ENCODE measurements at regions not wholly inside any gene's neighbourhood (a gene's known extent, or its start where the extent isn't known, plus 50 kb on each side); places are given as distances from the start of the nearest gene placed in this dataset.

- no peaks in the 10 kb centered on the region for H3K36me3 ChIP-seq (ENCODE audit: control insufficient read depth in 1 of 2, insufficient read depth in 2 of 2, low read length in 2 of 2)
- no peak overlapping the region for H3K4me2 ChIP-seq (ENCODE audit: low read length)
- DNase-seq (ENCODE audit: low read depth, low spot score) (no peak), ATAC-seq (no peak)
- intact Hi-C loops (cut with micrococcal nuclease), result no loop called here
- CTCF ChIA-PET, result no interaction called here
- RAD21 ChIA-PET (ENCODE audit: low non-redundant PET in 1 of 2, low total read pairs in 2 of 2, uncharacterized antibody in 2 of 2, unreplicated experiment in 2 of 2), result no interaction called here
- no peak overlapping the region for H3K9ac ChIP-seq (ENCODE audit: low read length)
- H3K4me1 ChIP-seq (ENCODE audit: control insufficient read depth in 1 of 2, insufficient read depth in 2 of 2, low read length in 2 of 2), result no peaks in the 10 kb centered on the region
- H3K27me3 ChIP-seq (ENCODE audit: insufficient read depth, low read length), result no peaks in the 10 kb centered on the region
- H3K79me2 ChIP-seq (ENCODE audit: insufficient read depth, low read length), result no peaks in the 10 kb centered on the region
- H2AFZ ChIP-seq (ENCODE audit: low read depth, low read length, poor library complexity, severe bottlenecking), result no peak overlapping the region
- POLR2A ChIA-PET, result no interaction called here
- H3K4me3 ChIP-seq (replicated peaks in 1 of 2; ENCODE audit: low read depth in 1 of 2, low read length in 2 of 2), result no peak overlapping the region
- peaks cover 0 to 6% of the 10 kb centered on the region in 2 experiments; a peak in 1 of 4 replicates for H3K9me3 ChIP-seq (ENCODE audit: control insufficient read depth in 1 of 2, insufficient read depth in 1 of 2, low read depth in 1 of 2, low read length in 2 of 2)
- H3K27ac ChIP-seq (ENCODE audit: low read depth, low read length), result no peak overlapping the region
- BruUV-seq (replicated peaks), result no TSS peak
- TF ChIP-seq EGR1 (IDR thresholded peaks at IDR 0.05; ENCODE audit: low read depth), result no peak
- no peaks in the 10 kb centered on the region for H4K20me1 ChIP-seq (ENCODE audit: insufficient read depth)
- no peaks in the 10 kb centered on the region for H3K9me2 ChIP-seq (ENCODE audit: insufficient read depth)
These were observed 497.6 kb downstream of the MEI4 start for GRCh38 chr6:78150425-78150824.

- intact Hi-C loops (cut with micrococcal nuclease), result no loop called here
- no peak for TF ChIP-seq EZH2phosphoT487 (IDR thresholded peaks at IDR 0.05; ENCODE audit: borderline replicate concordance)
- no peak for TF ChIP-seq POLR2AphosphoS5 (IDR thresholded peaks at IDR 0.05; ENCODE audit: low read depth, low read length)
- no peak for TF ChIP-seq FOSL1 (IDR thresholded peaks at IDR 0.05; ENCODE audit: low read depth)
- TF ChIP-seq EGR1 (IDR thresholded peaks at IDR 0.05; ENCODE audit: low read depth), result no peak
- no peak for TF ChIP-seq CTCF (IDR thresholded peaks at IDR 0.05 in 2 of 3, conservative IDR thresholded peaks at IDR 0.05 in 1 of 3; ENCODE audit: borderline replicate concordance in 1 of 3, insufficient read depth in 1 of 3, low read depth in 2 of 3, low read length in 2 of 3)
- no peak for TF ChIP-seq ZNF274 (IDR thresholded peaks at IDR 0.05; ENCODE audit: low read depth, low read length)
- TF ChIP-seq ZBTB33 (IDR thresholded peaks at IDR 0.05; ENCODE audit: extremely low read depth, insufficient replicate concordance, low read length), result no peak
These were observed 501.1 kb downstream of the MEI4 start for GRCh38 chr6:78153976-78154375.

More at GRCh38 chr6:78153976-78154375, 501.1 kb downstream of the MEI4 start:
- Histone ChIP-seq H3K4me1 (ENCODE audit: control insufficient read depth in 1 of 2, insufficient read depth in 2 of 2, low read length in 2 of 2) (no peaks in the 10 kb centered on the region), H3K36me3 (ENCODE audit: control insufficient read depth in 1 of 2, insufficient read depth in 2 of 2, low read length in 2 of 2) (no peaks in the 10 kb centered on the region), H3K4me3 (replicated peaks in 1 of 2; ENCODE audit: low read depth in 1 of 2, low read length in 2 of 2) (no peak overlapping the region), H4K20me1 (ENCODE audit: insufficient read depth) (no peaks in the 10 kb centered on the region), H3K27me3 (ENCODE audit: insufficient read depth, low read length) (no peaks in the 10 kb centered on the region), H3K9ac (ENCODE audit: low read length) (no peak overlapping the region), H2AFZ (ENCODE audit: low read depth, low read length, poor library complexity, severe bottlenecking) (no peak overlapping the region), H3K79me2 (ENCODE audit: insufficient read depth, low read length) (no peaks in the 10 kb centered on the region), H3K27ac (ENCODE audit: low read depth, low read length) (no peak overlapping the region), H3K9me2 (ENCODE audit: insufficient read depth) (no peaks in the 10 kb centered on the region), H3K9me3 (ENCODE audit: control insufficient read depth in 1 of 2, insufficient read depth in 1 of 2, low read depth in 1 of 2, low read length in 2 of 2) (peaks cover 0 to 6% of the 10 kb centered on the region in 2 experiments; a peak in 1 of 4 replicates), H3K4me2 (ENCODE audit: low read length) (no peak overlapping the region)
- POLR2A ChIA-PET, result no interaction called here
- no TSS peak for BruUV-seq (replicated peaks)
- ATAC-seq (no peak), DNase-seq (ENCODE audit: low read depth, low spot score) (no peak)
- RAD21 ChIA-PET (ENCODE audit: low non-redundant PET in 1 of 2, low total read pairs in 2 of 2, uncharacterized antibody in 2 of 2, unreplicated experiment in 2 of 2), result no interaction called here
- CTCF ChIA-PET, result no interaction called here
